ENCODE measurements at regions not wholly inside any gene's neighbourhood (a gene's known extent, or its start where the extent isn't known, plus 50 kb on each side); places are given as distances from the start of the nearest gene placed in this dataset.

- H4K5ac ChIP-seq (ENCODE audit: low read depth, low read length), result no peak overlapping the region
- intact Hi-C loops (cut with micrococcal nuclease), result no loop called here
- no peak overlapping the region for H2BK20ac ChIP-seq (ENCODE audit: low read depth, low read length)
- no peak overlapping the region for H2AFZ ChIP-seq (replicated peaks; ENCODE audit: low read length, poor library complexity)
- H2BK120ac ChIP-seq (ENCODE audit: low read depth, low read length), result no peak overlapping the region
- no peaks in the 10 kb centered on the region for H3K9me1 ChIP-seq (ENCODE audit: insufficient read depth, low read length)
- H3K14ac ChIP-seq (replicated peaks; ENCODE audit: low read depth, low read length), result no peak overlapping the region
- TF ChIP-seq CHD1 (IDR thresholded peaks at IDR 0.05; ENCODE audit: low read depth, low read length) (no peak), CTCF (conservative IDR thresholded peaks at IDR 0.05; ENCODE audit: low read depth, low read length) (no peak), CEBPB (IDR thresholded peaks at IDR 0.05; ENCODE audit: low read depth, low read length) (no peak), POLR2A (IDR thresholded peaks at IDR 0.05; ENCODE audit: low read depth, low read length) (no peak), BHLHE40 (IDR thresholded peaks at IDR 0.05; ENCODE audit: low read depth, low read length) (no peak), MAFK (IDR thresholded peaks at IDR 0.05; ENCODE audit: low read depth, low read length) (no peak), USF2 (IDR thresholded peaks at IDR 0.05; ENCODE audit: low read depth, low read length) (no peak), SMC3 (IDR thresholded peaks at IDR 0.05; ENCODE audit: low read depth, low read length) (no peak), RAD21 (IDR thresholded peaks at IDR 0.05; ENCODE audit: low read length) (no peak), MAZ (IDR thresholded peaks at IDR 0.05; ENCODE audit: borderline replicate concordance, low read depth, low read length) (no peak), RCOR1 (IDR thresholded peaks at IDR 0.05; ENCODE audit: insufficient replicate concordance, low read length) (no peak), MXI1 (IDR thresholded peaks at IDR 0.05; ENCODE audit: borderline replicate concordance, low read depth, low read length) (no peak), NFE2L2 (IDR thresholded peaks at IDR 0.05; ENCODE audit: low read depth, low read length) (no peak)
- WGBS, 2 experiments (ENCODE audit: extremely low coverage in 2 of 2, insufficient read length in 1 of 2), result 73% methylated on average over 3 of the region's 6 CpGs; no CpG with 5 or more reads in 1 of the 2 experiments
- H3K9ac ChIP-seq (ENCODE audit: low read depth, low read length), result no peak overlapping the region
- H3K23ac ChIP-seq (ENCODE audit: low read depth, low read length), result no peak overlapping the region
- no peak for DNase-seq
- CTCF ChIA-PET, result no interaction called here
- H2AK5ac ChIP-seq (ENCODE audit: low read depth, low read length), result no peak overlapping the region
- H2BK15ac ChIP-seq (ENCODE audit: low read depth, low read length), result no peak overlapping the region
- no peaks in the 10 kb centered on the region for H4K20me1 ChIP-seq (ENCODE audit: insufficient read depth, low read length)
- H4K91ac ChIP-seq (ENCODE audit: insufficient read depth, low read depth, low read length), result no peak overlapping the region
- no peaks in the 10 kb centered on the region for H3K4me1 ChIP-seq (ENCODE audit: control insufficient read depth, insufficient read depth, low read length)
- dilution Hi-C loops (cut with HindIII; ENCODE audit: low sequenced_read_pairs, unreplicated experiment), result no loop called here
- no peak overlapping the region for H3K4me2 ChIP-seq (ENCODE audit: low read depth, low read length)
- peaks cover 32% of the 10 kb centered on the region for H3K27me3 ChIP-seq (ENCODE audit: control insufficient read depth, insufficient read depth, low read length)
- H3K36me3 ChIP-seq (ENCODE audit: control insufficient read depth, insufficient read depth, low read length), result no peaks in the 10 kb centered on the region
- H2BK5ac ChIP-seq (ENCODE audit: low read depth, low read length, poor library complexity, severe bottlenecking), result no peak overlapping the region
- H3K27ac ChIP-seq (ENCODE audit: insufficient read depth, low read length), result no peak overlapping the region
- no peak overlapping the region for H2AK9ac ChIP-seq (replicated peaks; ENCODE audit: low read depth, low read length, poor library complexity)
- H4K8ac ChIP-seq (ENCODE audit: low read depth in 2 of 2, low read length in 2 of 2), result no peak overlapping the region
- H3K79me1 ChIP-seq (ENCODE audit: low read depth in 1 of 2, low read length in 2 of 2), result no peaks in the 10 kb centered on the region
- POLR2A ChIA-PET (ENCODE audit: unreplicated experiment), result no interaction called here
- H3K4ac ChIP-seq (ENCODE audit: low read depth, low read length), result no peak overlapping the region
- in situ Hi-C loops (cut with MboI; ENCODE audit: low sequenced_read_pairs), result no loop called here
- no peak overlapping the region for H3K18ac ChIP-seq (ENCODE audit: low read depth, low read length)
- no peak overlapping the region for H3K56ac ChIP-seq (ENCODE audit: extremely low read depth, insufficient read depth, low read length)
- no TSS peak for BruUV-seq (replicated peaks)
- no peak for ATAC-seq (ENCODE audit: low read depth)
- no peaks in the 10 kb centered on the region for H3K9me3 ChIP-seq (ENCODE audit: control insufficient read depth, insufficient read depth, low read length)
- no peak overlapping the region for H3K4me3 ChIP-seq (ENCODE audit: insufficient read depth, low read depth, low read length)
Measured at GRCh38 chr13:109695402-109696190, 90.8 kb downstream of the IRS2 start.

All from IMR-90 (cell line).